ENCODE measurements at regions not wholly inside any gene's neighbourhood (a gene's known extent, or its start where the extent isn't known, plus 50 kb on each side); places are given as distances from the start of the nearest gene placed in this dataset.

DNA sequence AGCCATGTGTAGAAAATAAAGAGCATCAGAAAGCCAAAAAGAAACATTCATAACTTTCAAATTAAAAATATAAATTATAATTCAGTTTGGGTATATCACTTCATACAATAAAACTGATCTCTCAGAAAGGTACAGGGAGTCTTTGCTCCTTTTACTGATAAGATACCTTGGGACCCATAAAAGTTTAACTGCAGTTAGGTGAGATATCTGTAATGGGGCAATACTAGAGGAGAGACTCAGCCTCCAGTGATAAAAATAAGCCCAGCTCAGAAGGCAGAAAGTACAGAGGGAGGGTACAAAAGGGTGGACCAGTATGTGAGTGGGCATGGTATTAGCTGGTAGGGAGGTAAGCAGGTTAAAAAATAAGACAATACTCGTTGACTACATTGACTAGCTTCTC lies 180.9 kb upstream of the AGTR2 start:
- TF ChIP-seq, protein P1, sequence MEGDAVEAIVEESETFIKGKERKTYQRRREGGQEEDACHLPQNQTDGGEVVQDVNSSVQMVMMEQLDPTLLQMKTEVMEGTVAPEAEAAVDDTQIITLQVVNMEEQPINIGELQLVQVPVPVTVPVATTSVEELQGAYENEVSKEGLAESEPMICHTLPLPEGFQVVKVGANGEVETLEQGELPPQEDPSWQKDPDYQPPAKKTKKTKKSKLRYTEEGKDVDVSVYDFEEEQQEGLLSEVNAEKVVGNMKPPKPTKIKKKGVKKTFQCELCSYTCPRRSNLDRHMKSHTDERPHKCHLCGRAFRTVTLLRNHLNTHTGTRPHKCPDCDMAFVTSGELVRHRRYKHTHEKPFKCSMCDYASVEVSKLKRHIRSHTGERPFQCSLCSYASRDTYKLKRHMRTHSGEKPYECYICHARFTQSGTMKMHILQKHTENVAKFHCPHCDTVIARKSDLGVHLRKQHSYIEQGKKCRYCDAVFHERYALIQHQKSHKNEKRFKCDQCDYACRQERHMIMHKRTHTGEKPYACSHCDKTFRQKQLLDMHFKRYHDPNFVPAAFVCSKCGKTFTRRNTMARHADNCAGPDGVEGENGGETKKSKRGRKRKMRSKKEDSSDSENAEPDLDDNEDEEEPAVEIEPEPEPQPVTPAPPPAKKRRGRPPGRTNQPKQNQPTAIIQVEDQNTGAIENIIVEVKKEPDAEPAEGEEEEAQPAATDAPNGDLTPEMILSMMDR (conservative IDR thresholded peaks at IDR 0.05), result no peak
- TF ChIP-seq ZFX (IDR thresholded peaks at IDR 0.05), result no peak
- H3K27ac ChIP-seq, result no peak overlapping the region

DNA sequence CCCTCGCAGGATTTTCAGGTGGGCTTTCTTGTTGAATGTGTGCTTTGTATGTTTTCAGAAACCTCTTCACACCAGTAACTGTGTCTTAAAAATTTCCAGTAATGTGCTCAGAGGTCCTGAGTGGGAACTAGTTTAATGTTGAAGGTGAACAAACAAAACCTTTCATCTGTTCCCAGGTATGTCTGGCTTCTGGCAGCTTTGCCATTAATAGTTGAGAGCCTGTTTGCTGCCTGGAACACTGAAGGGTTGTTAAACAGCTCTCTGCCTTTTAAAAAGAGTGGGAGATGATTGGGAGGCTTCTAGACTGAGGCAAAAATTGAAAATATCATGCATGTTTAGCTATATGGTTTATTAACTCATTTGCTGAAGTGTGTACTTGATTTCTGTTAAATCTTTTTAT lies 161.2 kb upstream of the AGTR2 start:
- TF ChIP-seq, protein P1 (conservative IDR thresholded peaks at IDR 0.05), result no peak
- TF ChIP-seq ZFX (IDR thresholded peaks at IDR 0.05), result no peak
- no peak overlapping the region for H3K27ac ChIP-seq

DNA sequence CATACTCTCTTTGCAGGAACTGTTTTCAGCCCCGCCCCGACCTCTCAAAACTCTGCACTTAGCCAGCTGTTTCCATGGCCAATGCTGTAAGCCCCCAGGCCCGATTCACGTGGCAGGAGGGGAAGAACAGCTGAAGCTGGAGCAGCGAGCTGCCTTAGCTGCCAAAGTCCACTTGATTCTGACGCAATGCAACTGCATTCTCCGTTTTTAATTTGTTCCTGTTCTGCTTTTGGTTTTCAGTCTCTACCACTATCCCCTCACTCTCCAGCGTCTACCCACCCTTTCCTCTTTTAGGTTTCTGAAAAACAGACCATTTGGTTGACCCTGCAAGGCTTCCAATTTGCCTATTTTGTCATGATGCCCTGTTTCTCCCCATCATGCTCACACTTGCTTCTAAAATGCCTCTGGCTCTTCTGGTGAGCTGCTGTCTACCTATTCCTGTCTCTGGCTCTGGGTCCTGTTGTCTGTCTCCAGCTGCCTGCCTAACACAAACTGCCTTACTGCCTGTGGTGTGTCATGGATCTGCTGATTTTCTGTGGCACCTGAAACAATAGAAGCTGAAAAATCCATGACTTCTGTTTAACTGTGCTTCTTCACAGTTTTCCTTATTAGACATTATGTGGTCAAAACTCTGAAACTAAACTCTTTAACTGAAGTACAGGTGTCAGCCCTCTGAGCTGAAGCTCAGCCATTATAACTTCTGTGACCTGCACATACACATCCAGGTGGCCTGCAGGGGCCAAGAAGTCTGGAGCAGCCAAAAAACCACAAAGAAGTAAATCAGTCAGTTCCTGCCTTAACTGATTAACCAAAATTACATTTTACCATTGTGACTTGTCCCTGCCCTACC lies 160.5 kb upstream of the AGTR2 start:
- no peak for TF ChIP-seq ZFX (IDR thresholded peaks at IDR 0.05)
- TF ChIP-seq, protein P1 (conservative IDR thresholded peaks at IDR 0.05), result no peak
- H3K27ac ChIP-seq, result no peak overlapping the region

DNA sequence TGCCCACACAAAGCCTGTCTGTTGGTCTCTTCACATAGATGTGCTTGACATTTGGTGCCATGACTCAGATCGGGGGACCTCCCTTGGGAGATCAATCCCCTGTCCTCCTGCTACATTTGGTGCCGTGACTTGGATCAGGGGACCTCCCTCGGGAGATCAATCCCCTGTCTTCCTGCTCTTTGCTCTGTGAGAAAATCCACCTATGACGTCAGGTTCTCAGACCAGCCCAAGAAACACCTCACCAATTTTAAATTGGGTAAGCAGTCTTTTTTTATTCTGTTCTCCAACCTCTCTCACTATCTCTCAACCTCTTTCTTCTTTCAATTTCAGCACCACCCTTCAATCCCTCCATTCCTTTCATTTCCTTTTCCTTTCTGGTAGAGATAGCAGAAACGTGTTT lies 159.6 kb upstream of the AGTR2 start:
- no peak overlapping the region for H3K27ac ChIP-seq
- TF ChIP-seq, protein P1 (conservative IDR thresholded peaks at IDR 0.05), result no peak
- TF ChIP-seq ZFX (IDR thresholded peaks at IDR 0.05), result no peak

DNA sequence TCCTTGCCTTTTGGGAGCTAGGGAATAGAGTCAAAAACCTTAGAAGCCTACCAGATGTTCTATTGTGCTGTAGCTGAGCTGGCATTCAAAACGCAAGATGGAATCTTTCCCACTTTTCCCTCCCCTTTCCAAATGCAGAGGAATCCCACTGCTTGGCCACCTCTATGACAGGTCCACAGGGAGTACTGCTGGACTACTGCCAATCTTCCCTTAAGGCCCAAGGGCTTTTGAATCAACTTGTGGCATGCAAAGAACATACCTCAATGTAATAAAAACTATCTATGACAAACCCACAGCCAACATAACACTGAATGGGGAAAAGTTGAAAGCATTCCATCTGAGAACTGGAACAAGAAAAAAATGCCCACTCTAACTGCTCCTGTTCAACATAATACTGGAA lies 139.2 kb upstream of the AGTR2 start:
- TF ChIP-seq, protein P1 (conservative IDR thresholded peaks at IDR 0.05), result no peak
- TF ChIP-seq ZFX (IDR thresholded peaks at IDR 0.05), result no peak
- no peak overlapping the region for H3K27ac ChIP-seq
